NB4 (cell line): ENCODE measurements at regions not wholly inside any gene's neighbourhood (a gene's known extent, or its start where the extent isn't known, plus 50 kb on each side); places are given as distances from the start of the nearest gene placed in this dataset.
A peak's percentile ranks its signal among the peaks of the same experiment; 100 is the strongest.

Source experiments
- DNase-seq: peaks from one replicate; pipeline ENCODE4 v3.0.0; 2010; ENCODE audit warnings: low read depth
- H3K4me3 ChIP-seq: one replicate; pipeline ENCODE4 v1.5.1; 2011; ENCODE audit warnings: mild to moderate bottlenecking, low read depth, low read length, moderate library complexity
- CTCF ChIP-seq: IDR thresholded peaks from one replicate; pipeline ENCODE4 v1.5.1; 2012; ENCODE audit warnings: low read depth, low read length
- MAX ChIP-seq: IDR thresholded peaks from 2 replicates; pipeline ENCODE4 v1.6.1; 2011; ENCODE audit warnings: low read depth, low read length
- MYC ChIP-seq: IDR thresholded peaks from 2 replicates; pipeline ENCODE4 v1.6.1; 2011; ENCODE audit warnings: low read depth, low read length
- POLR2A ChIP-seq: IDR thresholded peaks from 2 replicates; pipeline ENCODE4 v1.6.1; 2011; ENCODE audit warnings: mild to moderate bottlenecking; ENCODE audit not compliant: insufficient read length; ENCODE audit errors: extremely low read depth

- no peak for DNase-seq
- TF ChIP-seq POLR2A (no peak), CTCF (no peak), MAX (no peak), MYC (no peak)
- H3K4me3 ChIP-seq: no peak overlapping the region
These were observed 212.0 kb downstream of the PCDH17 start for GRCh38 chr13:57843521-57843920.

- TF ChIP-seq POLR2A (no peak), MAX (0 out of 2 replicates have a peak, but pooled peaks have one; percentile 6), CTCF (no peak), MYC (no peak)
- no peak overlapping the region for H3K4me3 ChIP-seq
These were observed 215.1 kb downstream of the PCDH17 start for GRCh38 chr13:57846600-57847173.

GRCh38 chr13:57857945-57858344 lies 226.4 kb downstream of the PCDH17 start:
- TF ChIP-seq CTCF (no peak), MYC (no peak), POLR2A (no peak), MAX (no peak)
- DNase-seq: no peak
- H3K4me3 ChIP-seq: no peak overlapping the region

More at GRCh38 chr13:57846600-57847173, 215.1 kb downstream of the PCDH17 start:
- peak; percentile 8 for DNase-seq

- peak; percentile 4 for DNase-seq
- TF ChIP-seq CTCF (no peak), MYC (no peak), MAX (no peak), POLR2A (no peak)
These were observed 226.8 kb downstream of the PCDH17 start for GRCh38 chr13:57858376-57858775.

GRCh38 chr13:57862879-57863278 lies 231.3 kb downstream of the PCDH17 start:
- H3K4me3 ChIP-seq: no peak overlapping the region
- DNase-seq: no peak
- TF ChIP-seq MYC (no peak), MAX (no peak), CTCF (no peak), POLR2A (no peak)

More at GRCh38 chr13:57858376-57858775, 226.8 kb downstream of the PCDH17 start:
- H3K4me3 ChIP-seq: no peak overlapping the region
